Tibial artery (tissue), 4 donors: ENCODE measurements at regions not wholly inside any gene's neighbourhood (a gene's known extent, or its start where the extent isn't known, plus 50 kb on each side); places are given as distances from the start of the nearest gene placed in this dataset.

Source experiments
- DNase-seq, 2 donors: peaks; one replicate each; pipeline ENCODE4 v3.0.0-alpha.2; 2019
- H3K27ac ChIP-seq, 2 donors: fragments of 200-600 bp; sonication (generic) in 1 of 2; 1 replicate in 1 of 2; 2 replicates in 1 of 2; pipeline ENCODE4 v1.5.1; 2018 to 2019; ENCODE audit warnings: mild to moderate bottlenecking in 1 of 2
- H3K27me3 ChIP-seq, 2 donors: fragments of 200-600 bp; sonication (generic) in 1 of 2; one replicate each; pipeline versions ENCODE4 v1.5.1 to v1.6.0; 2016 to 2019
- H3K36me3 ChIP-seq, 3 donors: fragments of 200-600 bp; sonication (generic) in 2 of 3; one replicate each; pipeline ENCODE4 v1.5.1; 2016 to 2019; ENCODE audit warnings: mild to moderate bottlenecking in 2 of 3
- H3K4me1 ChIP-seq, 4 donors: fragments of 200-600 bp; sonication (generic) in 2 of 4; 1 replicate in 3 of 4; 2 replicates in 1 of 4; pipeline ENCODE4 v1.5.1; 2016 to 2019
- H3K4me3 ChIP-seq, 2 donors: fragments of 200-600 bp; sonication (generic) in 1 of 2; 1 replicate in 1 of 2; 2 replicates in 1 of 2; pipeline ENCODE4 v1.5.1; 2018 to 2019; ENCODE audit warnings: mild to moderate bottlenecking in 2 of 2
- H3K9me3 ChIP-seq, 3 donors: fragments of 200-600 bp; sonication (generic) in 1 of 3; one replicate each; pipeline ENCODE4 v1.5.1; 2016 to 2019
- CTCF ChIP-seq, 2 experiments: fragments of 200-600 bp in 1 of 2; fragments of 450-650 bp in 1 of 2; IDR thresholded peaks; one replicate each; pipeline ENCODE4 v1.5.1; 2017 to 2019; ENCODE audit warnings: antibody characterized with exemption in 2 of 2, mild to moderate bottlenecking in 1 of 2, moderate library complexity in 1 of 2
- intact Hi-C: fragments of 100-400 bp; cut with DNase I; formaldehyde crosslinking; loops from one replicate; pipeline ENCODE4 v1.15.0; 2023; ENCODE audit warnings: low total_unique reads

DNA sequence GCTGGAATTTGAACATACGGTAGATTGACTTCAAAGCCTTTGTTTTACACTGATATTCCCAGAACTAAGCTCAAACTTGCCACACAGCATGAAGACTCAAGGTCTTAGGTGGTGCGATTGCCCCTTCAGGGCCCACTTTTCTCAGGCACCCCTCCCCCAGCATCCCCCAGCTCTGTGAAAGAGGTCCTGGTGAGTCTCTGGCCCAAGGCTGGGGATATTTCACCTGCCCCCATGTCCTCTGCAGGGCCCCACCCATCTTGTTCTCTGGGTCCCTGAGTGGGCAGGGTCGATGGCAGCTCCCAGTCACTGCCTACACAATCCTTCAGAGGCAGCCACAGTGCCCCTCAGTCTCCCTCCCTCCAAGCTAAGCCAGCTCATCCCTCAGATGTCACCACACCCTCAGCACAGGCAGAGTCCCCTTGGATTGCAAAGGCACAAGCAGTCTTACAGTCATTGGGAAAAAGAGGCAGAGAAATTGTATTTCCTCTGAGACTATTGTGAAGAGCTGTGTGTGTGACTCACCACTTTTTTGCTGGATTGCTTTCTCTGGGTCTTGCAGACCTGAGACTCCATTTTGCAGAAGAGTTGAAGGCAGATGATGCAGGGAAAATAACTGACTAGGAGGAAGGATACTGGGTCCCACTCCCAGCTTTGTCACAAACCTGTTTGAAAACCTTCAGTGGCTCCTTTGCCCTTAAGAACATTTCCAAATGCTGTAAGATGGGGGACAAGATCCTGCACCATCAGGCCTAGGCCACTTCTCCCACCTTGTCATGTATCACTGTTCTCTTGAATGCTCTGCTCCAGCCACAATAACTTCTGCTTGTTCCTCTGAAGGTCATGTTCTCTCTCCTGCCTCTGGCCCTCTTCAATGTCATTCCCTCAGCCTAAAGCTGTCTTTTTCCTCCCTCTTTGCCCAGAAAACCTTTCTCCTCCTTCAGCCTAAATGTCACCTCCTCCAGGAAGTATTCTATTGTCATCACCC is 119.1 kb upstream of the GRIK3 start:
- no peak for TF ChIP-seq CTCF (IDR thresholded peaks at IDR 0.05)
- Histone ChIP-seq H3K4me1 (no peaks in the 10 kb centered on the region), H3K36me3 (no peaks in the 10 kb centered on the region), H3K27me3 (peaks cover 0 to 3% of the 10 kb centered on the region in 2 donors), H3K4me3 (no peak overlapping the region), H3K9me3 (peaks cover 0 to 7% (median 4%) of the 10 kb centered on the region in 3 donors), H3K27ac (no peak overlapping the region)
- intact Hi-C loops, result no loop called here
- no peak for DNase-seq

DNA sequence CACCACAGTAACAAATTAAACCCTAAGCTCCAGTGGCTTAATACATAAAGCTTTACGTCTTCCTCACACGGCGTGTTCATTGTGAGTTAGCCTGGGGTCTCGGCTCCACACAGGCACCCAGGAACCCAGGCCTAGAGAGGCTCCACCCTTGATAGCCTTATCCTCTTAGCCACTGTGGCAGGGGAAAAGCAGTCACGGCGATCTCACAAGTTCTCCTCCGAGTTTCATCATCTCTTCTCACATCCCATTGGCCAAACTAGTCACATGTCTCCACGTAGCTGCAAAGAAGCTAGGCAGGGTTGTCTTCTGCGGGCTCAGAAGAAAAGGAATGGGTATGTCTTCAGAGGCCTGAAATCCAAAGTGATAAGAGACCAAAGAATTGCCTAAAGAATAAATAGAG is 122.3 kb upstream of the GRIK3 start:
- Histone ChIP-seq H3K4me3 (no peak overlapping the region), H3K4me1 (no peaks in the 10 kb centered on the region), H3K27ac (no peak overlapping the region), H3K36me3 (no peaks in the 10 kb centered on the region), H3K9me3 (peaks cover 0 to 14% (median 4%) of the 10 kb centered on the region in 3 donors), H3K27me3 (peaks cover 0 to 3% of the 10 kb centered on the region in 2 donors)
- no peak for TF ChIP-seq CTCF (IDR thresholded peaks at IDR 0.05)
- no peak for DNase-seq
- intact Hi-C loops, result no loop called here

DNA sequence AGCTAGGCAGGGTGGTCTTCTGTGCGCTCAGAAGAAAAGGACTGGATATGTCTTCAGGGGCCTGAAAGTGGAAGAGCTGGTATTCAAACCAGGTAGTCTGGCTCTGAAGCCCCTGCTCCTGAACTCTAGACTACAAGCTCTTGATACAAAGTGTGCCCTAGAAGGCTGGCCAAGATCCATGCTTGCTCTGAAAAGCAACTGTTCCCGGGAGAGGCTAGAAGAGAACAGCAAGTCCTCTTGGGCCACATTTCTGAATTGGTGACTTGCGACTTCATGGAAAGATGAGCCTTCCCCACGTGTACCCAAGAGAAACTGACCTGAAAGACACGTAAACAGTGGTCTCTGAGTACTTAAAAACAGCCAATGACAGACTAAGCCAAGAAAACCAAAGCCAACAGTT is 123.3 kb upstream of the GRIK3 start:
- H3K9me3 ChIP-seq, result peaks cover 0 to 14% (median 4%) of the 10 kb centered on the region in 3 donors
- DNase-seq, result no peak
- H3K4me3 ChIP-seq, result no peak overlapping the region
- H3K36me3 ChIP-seq, result no peaks in the 10 kb centered on the region
- H3K27me3 ChIP-seq, result peaks cover 0 to 3% of the 10 kb centered on the region in 2 donors
- no peaks in the 10 kb centered on the region for H3K4me1 ChIP-seq
- TF ChIP-seq CTCF (IDR thresholded peaks at IDR 0.05), result no peak
- intact Hi-C loops, result no loop called here
- H3K27ac ChIP-seq, result no peak overlapping the region

DNA sequence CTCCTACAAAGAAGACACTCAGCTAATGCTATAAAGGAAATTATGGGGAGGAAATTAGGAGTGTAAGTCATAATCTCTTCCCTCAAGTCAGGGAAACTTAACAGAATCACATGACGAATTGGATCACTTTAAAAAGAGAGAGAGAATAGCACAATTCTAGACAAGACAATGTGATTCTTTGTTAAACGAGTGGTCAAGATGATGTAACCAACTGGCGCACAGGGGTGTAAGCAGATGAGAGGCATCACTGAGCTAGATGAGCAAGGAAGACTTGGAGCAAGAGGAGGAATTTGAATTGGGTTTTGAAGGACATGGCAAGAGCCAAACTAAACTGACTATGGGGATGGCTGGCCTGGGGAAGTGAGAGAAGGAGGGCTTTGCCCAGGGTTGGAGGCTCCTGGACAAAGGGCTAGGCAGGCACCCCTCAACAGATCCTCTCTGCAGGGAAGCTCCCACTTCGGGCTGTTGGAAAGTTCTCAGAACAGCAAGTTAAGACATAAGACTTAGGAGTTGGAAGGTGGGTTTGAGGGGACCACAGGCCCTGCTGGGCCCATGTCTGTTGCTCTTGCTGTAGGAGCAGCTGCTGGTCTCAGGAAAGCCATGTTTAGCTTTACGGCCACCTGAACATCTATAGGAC is 123.9 kb upstream of the GRIK3 start:
- no peak for TF ChIP-seq CTCF (IDR thresholded peaks at IDR 0.05)
- H3K9me3 ChIP-seq, result peaks cover 0 to 14% (median 4%) of the 10 kb centered on the region in 3 donors
- no peak overlapping the region for H3K4me3 ChIP-seq
- no peaks in the 10 kb centered on the region for H3K36me3 ChIP-seq
- H3K27me3 ChIP-seq, result peaks cover 0 to 2% of the 10 kb centered on the region in 2 donors
- H3K27ac ChIP-seq, result no peak overlapping the region
- no peaks in the 10 kb centered on the region for H3K4me1 ChIP-seq
- intact Hi-C loops, result no loop called here
- no peak for DNase-seq

GRCh38 chr1:37159102-37159501 is 124.8 kb upstream of the GRIK3 start:
- no peak for DNase-seq
- H3K27me3 ChIP-seq, result no peaks in the 10 kb centered on the region
- no peak for TF ChIP-seq CTCF (IDR thresholded peaks at IDR 0.05)
- intact Hi-C loops, result no loop called here
- H3K4me3 ChIP-seq, result no peak overlapping the region
- peaks cover 0 to 14% (median 4%) of the 10 kb centered on the region in 3 donors for H3K9me3 ChIP-seq
- H3K36me3 ChIP-seq, result no peaks in the 10 kb centered on the region
- H3K27ac ChIP-seq, result no peak overlapping the region
- H3K4me1 ChIP-seq, result no peaks in the 10 kb centered on the region
